SK-N-SH (cell line): ENCODE measurements at regions not wholly inside any gene's neighbourhood (a gene's known extent, or its start where the extent isn't known, plus 50 kb on each side); places are given as distances from the start of the nearest gene placed in this dataset.

ENCODE experiments used
- EP300 ChIP-seq, 2 experiments: IDR thresholded peaks; 2 replicates each; pipeline versions ENCODE4 v1.4.0 to v1.6.1; 2012; ENCODE audit warnings: borderline replicate concordance in 1 of 2, low read depth in 1 of 2, low read length in 1 of 2
- NFIC ChIP-seq: IDR thresholded peaks from 2 replicates; pipeline ENCODE4 v1.4.0; 2012; ENCODE audit warnings: borderline replicate concordance
- POLR2AphosphoS5 ChIP-seq: IDR thresholded peaks from 2 replicates; pipeline ENCODE4 v1.6.1; 2012; ENCODE audit warnings: low read depth, low read length
- RAD21 ChIP-seq: IDR thresholded peaks from 2 replicates; pipeline ENCODE4 v1.6.1; 2012; ENCODE audit warnings: mild to moderate bottlenecking, low read length
- RXRA ChIP-seq: IDR thresholded peaks from 2 replicates; pipeline ENCODE4 v1.4.0; 2012; ENCODE audit warnings: low read depth, mild to moderate bottlenecking, borderline replicate concordance
- SIN3A ChIP-seq: IDR thresholded peaks from 2 replicates; pipeline ENCODE4 v1.6.1; 2012; ENCODE audit warnings: low read depth, mild to moderate bottlenecking, low read length, moderate library complexity, borderline replicate concordance
- TEAD4 ChIP-seq: IDR thresholded peaks from 2 replicates; pipeline ENCODE4 v1.4.0; 2012; ENCODE audit warnings: mild to moderate bottlenecking, borderline replicate concordance; ENCODE audit not compliant: insufficient read depth
- YY1 ChIP-seq: IDR thresholded peaks from 2 replicates; pipeline ENCODE4 v1.4.0; 2012; ENCODE audit warnings: low read depth, mild to moderate bottlenecking
- TF ChIP-seq, protein P1 (sequence below): fragments of 200-600 bp; sonication (generic); IDR thresholded peaks from 2 replicates; pipeline ENCODE4 v1.6.1; 2017; ENCODE audit warnings: antibody characterized with exemption, mild to moderate bottlenecking, moderate library complexity
- TF ChIP-seq, protein P2 (sequence below): fragments of 150-350 bp; IDR thresholded peaks from 2 replicates; pipeline ENCODE4 v1.6.1; 2017; ENCODE audit warnings: antibody characterized with exemption, low read length, low read depth, borderline replicate concordance

DNA sequence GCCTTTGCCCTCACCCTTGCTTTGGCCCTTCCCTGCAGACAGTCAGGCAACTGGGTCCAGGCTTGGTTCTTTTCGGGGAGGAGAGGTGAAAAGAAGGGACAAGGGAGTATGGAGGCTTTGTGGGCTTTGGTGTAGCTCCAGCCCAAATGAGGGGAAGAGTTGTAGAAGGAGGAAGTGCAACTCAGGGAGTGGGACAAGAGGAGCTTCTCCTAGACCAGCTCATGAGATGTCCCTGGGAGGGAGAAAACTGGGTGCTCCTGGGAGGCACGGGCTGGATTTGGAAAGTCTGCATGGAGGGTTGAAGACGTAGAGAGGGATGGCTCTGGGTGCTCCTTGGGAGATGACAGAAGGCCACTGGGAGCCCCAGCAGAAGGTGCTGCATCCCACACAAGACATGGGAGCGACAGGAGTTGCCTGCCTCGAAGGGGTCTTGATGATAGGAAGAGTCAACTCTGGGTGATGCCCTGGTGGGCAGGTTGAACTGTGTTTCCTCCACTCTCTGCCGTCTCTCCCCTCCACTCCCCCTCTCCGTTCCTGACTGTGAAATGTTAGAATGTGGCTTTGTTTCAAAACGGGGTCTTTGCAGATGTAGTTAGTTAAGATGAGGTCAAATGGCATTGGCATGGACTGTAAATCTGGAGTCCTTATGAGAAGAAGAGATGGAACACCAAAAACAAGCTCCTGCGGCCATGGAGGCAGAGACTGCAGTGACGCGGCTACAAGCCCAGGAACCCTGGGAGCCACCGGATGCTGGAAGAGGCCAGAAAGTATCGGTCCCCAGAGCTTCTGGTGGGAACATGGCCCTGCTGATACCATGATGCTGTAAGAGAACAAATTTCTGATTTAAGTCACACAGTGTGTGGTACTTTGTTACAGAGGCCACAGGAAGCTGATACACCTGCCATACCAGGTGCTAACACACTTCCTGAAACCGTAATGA is 298.5 kb downstream of the GLRX3 start:
- no peak for TF ChIP-seq RAD21
- TF ChIP-seq POLR2AphosphoS5, result no peak
- TF ChIP-seq RXRA, result no peak
- no peak for TF ChIP-seq SIN3A
- TF ChIP-seq EP300 (IDR thresholded peaks at IDR 0.05; ENCODE audit: borderline replicate concordance in 1 of 2, low read depth in 1 of 2, low read length in 1 of 2), result no peak
- TF ChIP-seq, protein P1, sequence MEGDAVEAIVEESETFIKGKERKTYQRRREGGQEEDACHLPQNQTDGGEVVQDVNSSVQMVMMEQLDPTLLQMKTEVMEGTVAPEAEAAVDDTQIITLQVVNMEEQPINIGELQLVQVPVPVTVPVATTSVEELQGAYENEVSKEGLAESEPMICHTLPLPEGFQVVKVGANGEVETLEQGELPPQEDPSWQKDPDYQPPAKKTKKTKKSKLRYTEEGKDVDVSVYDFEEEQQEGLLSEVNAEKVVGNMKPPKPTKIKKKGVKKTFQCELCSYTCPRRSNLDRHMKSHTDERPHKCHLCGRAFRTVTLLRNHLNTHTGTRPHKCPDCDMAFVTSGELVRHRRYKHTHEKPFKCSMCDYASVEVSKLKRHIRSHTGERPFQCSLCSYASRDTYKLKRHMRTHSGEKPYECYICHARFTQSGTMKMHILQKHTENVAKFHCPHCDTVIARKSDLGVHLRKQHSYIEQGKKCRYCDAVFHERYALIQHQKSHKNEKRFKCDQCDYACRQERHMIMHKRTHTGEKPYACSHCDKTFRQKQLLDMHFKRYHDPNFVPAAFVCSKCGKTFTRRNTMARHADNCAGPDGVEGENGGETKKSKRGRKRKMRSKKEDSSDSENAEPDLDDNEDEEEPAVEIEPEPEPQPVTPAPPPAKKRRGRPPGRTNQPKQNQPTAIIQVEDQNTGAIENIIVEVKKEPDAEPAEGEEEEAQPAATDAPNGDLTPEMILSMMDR, result no peak
- TF ChIP-seq TEAD4, result no peak
- no peak for TF ChIP-seq YY1
- TF ChIP-seq, protein P2, sequence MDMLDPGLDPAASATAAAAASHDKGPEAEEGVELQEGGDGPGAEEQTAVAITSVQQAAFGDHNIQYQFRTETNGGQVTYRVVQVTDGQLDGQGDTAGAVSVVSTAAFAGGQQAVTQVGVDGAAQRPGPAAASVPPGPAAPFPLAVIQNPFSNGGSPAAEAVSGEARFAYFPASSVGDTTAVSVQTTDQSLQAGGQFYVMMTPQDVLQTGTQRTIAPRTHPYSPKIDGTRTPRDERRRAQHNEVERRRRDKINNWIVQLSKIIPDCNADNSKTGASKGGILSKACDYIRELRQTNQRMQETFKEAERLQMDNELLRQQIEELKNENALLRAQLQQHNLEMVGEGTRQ, result no peak
- no peak for TF ChIP-seq NFIC
